Activated CD8-positive, alpha-beta T cell treated with anti-CD3 and anti-CD28 coated beads for 36 hours (primary cell): ENCODE measurements at regions not wholly inside any gene's neighbourhood (a gene's known extent, or its start where the extent isn't known, plus 50 kb on each side); places are given as distances from the start of the nearest gene placed in this dataset.

Experiments used
- ATAC-seq: fragments of 200-7000 bp; cut with Tn5 transposase; one replicate; pipeline ENCODE4 v1.10.0; 2021; ENCODE audit warnings: mild to moderate bottlenecking, moderate library complexity
- CTCF ChIA-PET: fragments of 350-600 bp; sonication (Branson Sonifier 250); formaldehyde crosslinking; loops from one replicate; lab custom pipeline; 2021; ENCODE audit warnings: antibody characterized with exemption; lab: Charles Lee
- POLR2A ChIA-PET: fragments of 350-600 bp; sonication (Branson Sonifier 250); formaldehyde crosslinking; loops from one replicate; lab custom pipeline; 2021; ENCODE audit warnings: antibody characterized with exemption; lab: Charles Lee
- DNase-seq: peaks from one replicate; pipeline ENCODE4 v3.0.0-alpha.2; 2020
- H3K27ac Mint-ChIP-seq: one replicate; pipeline ENCODE4 v1.8.0; 2021; ENCODE audit warnings: mild to moderate bottlenecking, mixed read lengths
- H3K27me3 Mint-ChIP-seq: one replicate; pipeline ENCODE4 v1.8.0; 2021; ENCODE audit warnings: mixed read lengths
- H3K36me3 Mint-ChIP-seq: one replicate; pipeline ENCODE4 v1.8.0; 2021; ENCODE audit warnings: low read depth, mixed read lengths
- H3K4me1 Mint-ChIP-seq: one replicate; pipeline ENCODE4 v1.8.0; 2021; ENCODE audit warnings: low read depth, mixed read lengths
- H3K4me3 Mint-ChIP-seq: one replicate; pipeline ENCODE4 v1.8.0; 2021; ENCODE audit warnings: mild to moderate bottlenecking, moderate library complexity, mixed read lengths
- H3K9me3 Mint-ChIP-seq: one replicate; pipeline ENCODE4 v1.8.0; 2021; ENCODE audit warnings: mixed read lengths
- intact Hi-C: fragments of 100-400 bp; cut with micrococcal nuclease; formaldehyde crosslinking; loops from one replicate; pipeline ENCODE4 v1.10.0; 2022
- TF ChIP-seq, protein P1 (sequence below): fragments of 200-600 bp; IDR thresholded peaks from one replicate; pipeline ENCODE4 v1.8.0; 2022; ENCODE audit warnings: antibody characterized with exemption, mild to moderate bottlenecking

- Mint-ChIP-seq H3K27ac (no peak overlapping the region), H3K27me3 (peaks cover 9% of the 10 kb centered on the region), H3K4me1 (no peaks in the 10 kb centered on the region), H3K4me3 (no peak overlapping the region), H3K9me3 (no peaks in the 10 kb centered on the region), H3K36me3 (no peaks in the 10 kb centered on the region)
- POLR2A ChIA-PET = no interaction called here
- intact Hi-C loops = no loop called here
- TF ChIP-seq, protein P1, sequence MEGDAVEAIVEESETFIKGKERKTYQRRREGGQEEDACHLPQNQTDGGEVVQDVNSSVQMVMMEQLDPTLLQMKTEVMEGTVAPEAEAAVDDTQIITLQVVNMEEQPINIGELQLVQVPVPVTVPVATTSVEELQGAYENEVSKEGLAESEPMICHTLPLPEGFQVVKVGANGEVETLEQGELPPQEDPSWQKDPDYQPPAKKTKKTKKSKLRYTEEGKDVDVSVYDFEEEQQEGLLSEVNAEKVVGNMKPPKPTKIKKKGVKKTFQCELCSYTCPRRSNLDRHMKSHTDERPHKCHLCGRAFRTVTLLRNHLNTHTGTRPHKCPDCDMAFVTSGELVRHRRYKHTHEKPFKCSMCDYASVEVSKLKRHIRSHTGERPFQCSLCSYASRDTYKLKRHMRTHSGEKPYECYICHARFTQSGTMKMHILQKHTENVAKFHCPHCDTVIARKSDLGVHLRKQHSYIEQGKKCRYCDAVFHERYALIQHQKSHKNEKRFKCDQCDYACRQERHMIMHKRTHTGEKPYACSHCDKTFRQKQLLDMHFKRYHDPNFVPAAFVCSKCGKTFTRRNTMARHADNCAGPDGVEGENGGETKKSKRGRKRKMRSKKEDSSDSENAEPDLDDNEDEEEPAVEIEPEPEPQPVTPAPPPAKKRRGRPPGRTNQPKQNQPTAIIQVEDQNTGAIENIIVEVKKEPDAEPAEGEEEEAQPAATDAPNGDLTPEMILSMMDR = no peak
- CTCF ChIA-PET = no interaction called here
- ATAC-seq (no peak), DNase-seq (no peak)
These were observed 86.2 kb upstream of the FRMD4B start for GRCh38 chr3:69472093-69472492.

- Mint-ChIP-seq H3K4me3 (no peak overlapping the region), H3K36me3 (no peaks in the 10 kb centered on the region), H3K9me3 (no peaks in the 10 kb centered on the region), H3K27me3 (peaks cover 7% of the 10 kb centered on the region), H3K4me1 (no peaks in the 10 kb centered on the region), H3K27ac (no peak overlapping the region)
- TF ChIP-seq, protein P1 = no peak
- DNase-seq = no peak
- ChIA-PET CTCF (no interaction called here), POLR2A (interaction anchor here (0.6 kb wide), 1 partner anchor 235 kb away, joined by 3 read pairs; no protein-coding TSS in a partner anchor)
- intact Hi-C loops = no loop called here
- ATAC-seq = no peak
These were observed 77.6 kb upstream of the FRMD4B start for GRCh38 chr3:69463531-69463930.

DNA sequence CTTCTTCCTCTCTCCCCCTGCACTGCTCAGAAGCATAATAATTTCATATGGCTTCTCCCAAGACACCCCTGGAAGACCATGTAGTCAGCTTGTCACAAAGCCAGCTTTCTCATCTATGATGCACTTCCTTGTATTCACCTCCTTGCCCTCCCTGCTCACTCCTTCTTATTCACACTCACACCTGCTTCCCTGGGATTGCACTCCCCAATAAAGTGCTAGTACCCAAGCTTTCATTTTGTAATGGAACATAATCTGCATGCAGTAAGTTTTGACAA is 76.9 kb upstream of the FRMD4B start:
- TF ChIP-seq, protein P1 = no peak
- Mint-ChIP-seq H3K27ac (no peak overlapping the region), H3K9me3 (no peaks in the 10 kb centered on the region), H3K36me3 (no peaks in the 10 kb centered on the region), H3K4me3 (no peak overlapping the region), H3K27me3 (peaks cover 11% of the 10 kb centered on the region), H3K4me1 (no peaks in the 10 kb centered on the region)
- no peak for DNase-seq
- ATAC-seq = no peak
- intact Hi-C loops = no loop called here
- ChIA-PET POLR2A (no interaction called here), CTCF (no interaction called here)

DNA sequence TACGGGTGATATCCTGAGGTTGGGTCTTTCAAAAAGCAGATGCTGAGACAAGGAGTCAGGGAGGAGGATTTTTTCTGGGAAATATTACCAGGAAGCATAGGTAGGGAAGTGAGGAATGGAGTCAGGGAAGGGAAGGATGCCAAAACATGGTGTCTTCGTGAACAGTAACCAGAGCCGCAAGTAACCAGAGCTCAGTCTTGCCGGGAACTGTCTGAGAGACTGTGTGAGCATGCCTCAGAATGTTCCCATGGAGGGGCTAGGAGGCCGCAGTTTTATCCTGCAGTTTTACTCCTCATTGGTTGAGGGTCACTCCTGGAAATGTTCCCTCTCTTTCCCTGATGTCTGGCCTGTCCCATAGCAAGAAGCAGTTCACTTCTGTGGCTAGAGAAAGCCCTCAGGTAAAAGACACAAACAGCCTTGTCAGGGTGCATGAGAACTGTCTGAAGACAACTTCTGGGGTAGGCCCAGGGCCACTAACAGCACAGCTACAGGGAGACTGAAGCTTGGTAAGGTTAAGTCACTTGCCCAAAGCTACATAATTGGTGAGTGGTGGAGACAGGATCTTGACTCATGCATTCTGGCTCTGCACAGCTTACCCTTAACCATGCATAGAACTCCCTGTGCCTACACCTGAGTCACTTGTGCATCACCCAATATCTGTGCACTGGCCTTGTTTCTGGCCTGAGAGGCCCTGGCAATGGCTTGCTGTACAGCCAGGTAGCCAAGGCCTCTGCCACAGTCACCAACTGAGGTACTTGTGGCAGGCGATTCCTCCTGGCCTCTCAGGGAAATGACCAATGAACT is 76.3 kb upstream of the FRMD4B start:
- no peaks in the 10 kb centered on the region for H3K4me1 Mint-ChIP-seq
- H3K36me3 Mint-ChIP-seq = no peaks in the 10 kb centered on the region
- peaks cover 7% of the 10 kb centered on the region for H3K27me3 Mint-ChIP-seq
- TF ChIP-seq, protein P1 = no peak
- intact Hi-C loops = no loop called here
- ATAC-seq = no peak
- ChIA-PET POLR2A (no interaction called here), CTCF (no interaction called here)
- H3K9me3 Mint-ChIP-seq = no peaks in the 10 kb centered on the region
- DNase-seq = no peak
- H3K27ac Mint-ChIP-seq = no peak overlapping the region
- no peak overlapping the region for H3K4me3 Mint-ChIP-seq

GRCh38 chr3:69460034-69460433 is 74.1 kb upstream of the FRMD4B start:
- DNase-seq (no peak), ATAC-seq (no peak)
- H3K4me3 Mint-ChIP-seq = no peak overlapping the region
- H3K36me3 Mint-ChIP-seq = no peaks in the 10 kb centered on the region
- H3K9me3 Mint-ChIP-seq = no peaks in the 10 kb centered on the region
- no peaks in the 10 kb centered on the region for H3K4me1 Mint-ChIP-seq
- H3K27ac Mint-ChIP-seq = no peak overlapping the region
- ChIA-PET CTCF (no interaction called here), POLR2A (no interaction called here)
- H3K27me3 Mint-ChIP-seq = peaks cover 7% of the 10 kb centered on the region
- TF ChIP-seq, protein P1 = no peak
- intact Hi-C loops = no loop called here
